ENCODE measurements at regions not wholly inside any gene's neighbourhood (a gene's known extent, or its start where the extent isn't known, plus 50 kb on each side); places are given as distances from the start of the nearest gene placed in this dataset.

- ChIA-PET CTCF (interaction anchor here (1.0 to 1.6 kb wide), 2 partner anchors 10 to 47 kb away, joined by 4 to 6 read pairs; no protein-coding TSS in a partner anchor), POLR2A (no interaction called here)
- Histone ChIP-seq H3K27me3 (ENCODE audit: insufficient read depth) (peaks cover 7% of the 10 kb centered on the region; the same call in 1 of the 2 replicates), H3F3A (replicated peaks; ENCODE audit: insufficient read depth) (no peaks in the 10 kb centered on the region), H3K9ac (no peak overlapping the region), H3K36me3 (replicated peaks in 1 of 2; ENCODE audit: control insufficient read depth in 1 of 2, insufficient read depth in 2 of 2, low read length in 1 of 2) (no peaks in the 10 kb centered on the region), H3K9me3 (no peaks in the 10 kb centered on the region), H2AFZ (ENCODE audit: low read depth) (no peak overlapping the region), H3K4me2 (no peak overlapping the region), H3K27ac (ENCODE audit: low read depth in 2 of 2, low read length in 1 of 2) (no peak overlapping the region), H3K4me3 (ENCODE audit: low read depth in 2 of 2, low read length in 1 of 2) (no peak overlapping the region), H3K79me2 (ENCODE audit: insufficient read depth) (no peaks in the 10 kb centered on the region), H4K20me1 (ENCODE audit: insufficient read depth) (no peaks in the 10 kb centered on the region), H3K4me1 (ENCODE audit: control insufficient read depth in 1 of 2, insufficient read depth in 2 of 2, low read depth in 1 of 2, low read length in 1 of 2) (peaks cover 0 to 12% of the 10 kb centered on the region in 2 experiments; a peak in 1 of 4 replicates), H3K9me2 (no peaks in the 10 kb centered on the region)
- WGBS (ENCODE audit: low lambda C conversion rate) = 52% methylated on average over 13 of the region's 13 CpGs
- TF ChIP-seq RAD21 (IDR thresholded peaks at IDR 0.05; ENCODE audit: low read length) (no peak), POLR2AphosphoS5 (IDR thresholded peaks at IDR 0.05; ENCODE audit: low read depth, low read length) (no peak), ELF1 (IDR thresholded peaks at IDR 0.05) (no peak), YY1 (IDR thresholded peaks at IDR 0.05; ENCODE audit: low read depth) (no peak), JUND (IDR thresholded peaks at IDR 0.05) (no peak), FOSL2 (IDR thresholded peaks at IDR 0.05; ENCODE audit: borderline replicate concordance, low read depth) (no peak), PBX3 (IDR thresholded peaks at IDR 0.05) (no peak), SMC3 (IDR thresholded peaks at IDR 0.05; ENCODE audit: low read depth, low read length) (no peak), GABPA (IDR thresholded peaks at IDR 0.05; ENCODE audit: low read depth) (no peak), FOXM1 (IDR thresholded peaks at IDR 0.05; ENCODE audit: low read depth) (no peak), ZBTB33 (IDR thresholded peaks at IDR 0.05; ENCODE audit: borderline replicate concordance, low read depth) (no peak), CTCF (IDR thresholded peaks at IDR 0.05) (no peak)
- DNase-seq = no peak
These were observed 177.4 kb downstream of the BUD13 start for GRCh38 chr11:116595305-116595880.

Measured in SK-N-SH (cell line).